A549 (cell line): ENCODE measurements at regions not wholly inside any gene's neighbourhood (a gene's known extent, or its start where the extent isn't known, plus 50 kb on each side); places are given as distances from the start of the nearest gene placed in this dataset.
A peak's percentile ranks its signal among the peaks of the same experiment; 100 is the strongest.

Experiments
- ATAC-seq, 2 experiments: fragments of 200-7000 bp in 1 of 2; fragments of >200 bp in 1 of 2; cut with Nextera tagmentation in 1 of 2; cut with Tn5 transposase in 1 of 2; 3 replicates each; pipeline versions ENCODE4 v1.8.0 to v1.9.1; 2018 to 2020; ENCODE audit warnings: mild to moderate bottlenecking in 1 of 2, moderate library complexity in 1 of 2
- CTCF ChIA-PET: fragments of 300-600 bp; sonication (Branson Sonifier 250); formaldehyde crosslinking; extraction: SDS; loops from one replicate; lab custom pipeline; 2021; ENCODE audit warnings: antibody characterized with exemption, inconsistent platforms; lab: Yijun Ruan, JAX
- POLR2A ChIA-PET: fragments of 350-600 bp; formaldehyde crosslinking; extraction: SDS; loops from one replicate; lab custom pipeline; 2021; ENCODE audit warnings: antibody characterized with exemption, inconsistent platforms; lab: Yijun Ruan, JAX
- DNase-seq, 2 experiments: peaks; one replicate each; pipeline versions ENCODE4 v3.0.0 to v3.0.0-alpha.2; 2011 to 2016; ENCODE audit warnings: low read depth in 1 of 2, low spot score in 1 of 2
- FAIRE-seq: peaks from 2 replicates; lab custom pipeline; 2011; peaks lifted over from hg19 to GRCh38; lab: Jason Lieb, UNC
- H3K27ac ChIP-seq, 2 experiments: fragments of >200 bp; sonication (Bioruptor Twin); formaldehyde crosslinking; 3 replicates each; pipeline ENCODE4 v1.5.1; 2016 to 2017
- H3K4me1 ChIP-seq: fragments of >200 bp; sonication (Bioruptor Twin); formaldehyde crosslinking; 3 replicates; pipeline ENCODE4 v1.6.1; 2016
- H3K4me2 ChIP-seq: fragments of >200 bp; sonication (Bioruptor Twin); formaldehyde crosslinking; 3 replicates; pipeline ENCODE4 v1.6.1; 2016
- H3K4me3 ChIP-seq: fragments of >200 bp; sonication (Bioruptor Twin); formaldehyde crosslinking; 3 replicates; pipeline ENCODE4 v1.5.1; 2016
- H3K9me3 ChIP-seq: fragments of >200 bp; sonication (Bioruptor Twin); formaldehyde crosslinking; 3 replicates; pipeline ENCODE4 v1.6.1; 2016
- ATOH8 ChIP-seq: fragments of 250-450 bp; sonication (Bioruptor Pico); IDR thresholded peaks from 2 replicates; pipeline ENCODE4 v1.5.0; 2020; ENCODE audit warnings: low read depth, mild to moderate bottlenecking, moderate library complexity
- BCL3 ChIP-seq: fragments of >200 bp; sonication (Bioruptor Twin); formaldehyde crosslinking; IDR thresholded peaks from 3 replicates; pipeline ENCODE4 v1.6.1; 2016
- BHLHE40 ChIP-seq: IDR thresholded peaks from 2 replicates; pipeline ENCODE4 v1.6.1; 2012; ENCODE audit warnings: low read depth, low read length, inconsistent platforms
- CTCF ChIP-seq: fragments of >200 bp; sonication (Bioruptor Twin); formaldehyde crosslinking; IDR thresholded peaks from 3 replicates; pipeline ENCODE4 v1.5.1; 2016
- E2F6 ChIP-seq: IDR thresholded peaks from 2 replicates; pipeline ENCODE4 v1.6.1; 2012; ENCODE audit warnings: low read depth, borderline replicate concordance
- FOSB ChIP-seq: fragments of 250-450 bp; sonication (Bioruptor Pico); IDR thresholded peaks from 2 replicates; pipeline ENCODE4 v1.5.0; 2020; ENCODE audit warnings: mild to moderate bottlenecking, moderate library complexity
- HDAC2 ChIP-seq: fragments of 200-600 bp; sonication (generic); IDR thresholded peaks from 2 replicates; pipeline ENCODE4 v1.6.1; 2016
- HEYL ChIP-seq: fragments of 250-450 bp; sonication (Bioruptor Pico); IDR thresholded peaks from 2 replicates; pipeline ENCODE4 v1.8.0; 2021; ENCODE audit warnings: mild to moderate bottlenecking, moderate library complexity
- HOXB13 ChIP-seq: fragments of 250-450 bp; sonication (Bioruptor Pico); IDR thresholded peaks from 2 replicates; pipeline ENCODE4 v1.5.0; 2020; ENCODE audit warnings: low read depth, mild to moderate bottlenecking, moderate library complexity
- JUNB ChIP-seq: fragments of >200 bp; sonication (Bioruptor Twin); formaldehyde crosslinking; IDR thresholded peaks from 2 replicates; pipeline ENCODE4 v1.6.1; 2016
- MAFK ChIP-seq: fragments of 450-650 bp; IDR thresholded peaks from 2 replicates; pipeline ENCODE4 v1.6.1; 2014; ENCODE audit not compliant: partially characterized antibody
- MAZ ChIP-seq: fragments of 150-350 bp; IDR thresholded peaks from 2 replicates; pipeline ENCODE4 v1.6.1; 2014; ENCODE audit warnings: antibody characterized with exemption, low read depth, low read length, borderline replicate concordance
- MYC ChIP-seq: IDR thresholded peaks from 2 replicates; pipeline ENCODE4 v1.6.1; 2012; ENCODE audit warnings: mild to moderate bottlenecking, inconsistent platforms, low read length, improper control_type of control experiment, borderline replicate concordance
- NPAS2 ChIP-seq: fragments of 250-450 bp; sonication (Bioruptor Pico); IDR thresholded peaks from 2 replicates; pipeline ENCODE4 v1.8.0; 2022; ENCODE audit warnings: mild to moderate bottlenecking, moderate library complexity, borderline replicate concordance
- POLR2A ChIP-seq: IDR thresholded peaks from 2 replicates; pipeline ENCODE4 v1.6.1; 2012; ENCODE audit warnings: mild to moderate bottlenecking, low read length
- POLR2AphosphoS2 ChIP-seq: conservative IDR thresholded peaks from 2 replicates; pipeline ENCODE4 v1.6.1; 2012; ENCODE audit warnings: low read length, improper control_type of control experiment, inconsistent platforms
- RAD21 ChIP-seq, 2 experiments: fragments of >200 bp in 1 of 2; sonication (Bioruptor Twin) in 1 of 2; formaldehyde crosslinking in 1 of 2; IDR thresholded peaks in 1 of 2; conservative IDR thresholded peaks in 1 of 2; 2 replicates in 1 of 2; 3 replicates in 1 of 2; pipeline ENCODE4 v1.6.1; 2012 to 2018; ENCODE audit warnings: inconsistent platforms in 1 of 2
- SMC3 ChIP-seq: fragments of >200 bp; sonication (Bioruptor Twin); formaldehyde crosslinking; IDR thresholded peaks from 3 replicates; pipeline ENCODE4 v1.6.1; 2018; ENCODE audit warnings: inconsistent platforms
- ZNF302 ChIP-seq: fragments of 250-450 bp; sonication (Bioruptor Pico); IDR thresholded peaks from 2 replicates; pipeline ENCODE4 v1.9.0; 2021; ENCODE audit warnings: inconsistent platforms, mild to moderate bottlenecking, moderate library complexity
- ZSCAN20 ChIP-seq: fragments of 250-450 bp; sonication (Bioruptor Pico); IDR thresholded peaks from 2 replicates; pipeline ENCODE4 v1.8.0; 2022; ENCODE audit warnings: mild to moderate bottlenecking, moderate library complexity
- WGBS: methylation state at CpG from one replicate; pipeline ENCODE4 v1.1.6; 2017; ENCODE audit errors: missing lambda C conversion rate; 5-methylcytosine and 5-hydroxymethylcytosine counted together

- H3K4me1 ChIP-seq: no peaks in the 10 kb centered on the region
- no peak for TF ChIP-seq ATOH8 (CRISPR knock-in tag)
- no peak for TF ChIP-seq MYC
- no peak for TF ChIP-seq HEYL (CRISPR knock-in tag)
- peak; percentile 35; the same call in 2 of the 3 replicates for TF ChIP-seq SMC3
- peak; percentile 37; the same call in 2 of the 3 replicates for TF ChIP-seq CTCF
- TF ChIP-seq BHLHE40: no peak
- TF ChIP-seq RAD21 (conservative IDR thresholded peaks at IDR 0.05 in 1 of 2, IDR thresholded peaks at IDR 0.05 in 1 of 2): peak; percentile 35 to 58; a peak in 2 of 5 replicates
- FAIRE-seq: no peak
- no peaks in the 10 kb centered on the region for H3K9me3 ChIP-seq
- no peak overlapping the region for H3K4me2 ChIP-seq
- DNase-seq: peak; percentile 13 to 34
- no peak overlapping the region for H3K27ac ChIP-seq
- WGBS: 11% methylated on average over 3 of the region's 3 CpGs
- H3K4me3 ChIP-seq: no peak overlapping the region
- POLR2A ChIA-PET: no interaction called here
- peak in 1 of 2 experiments; percentile 62; a peak in 2 of 6 replicates for ATAC-seq
- CTCF ChIA-PET: interaction anchor here (1.0 to 1.2 kb wide), 3 partner anchors 10 to 349 kb away, joined by 3 to 4 read pairs (median 3); no protein-coding TSS in a partner anchor
Measured at GRCh38 chr5:114101153-114101552, 260.7 kb upstream of the KCNN2 start.

GRCh38 chr5:114113604-114114003 lies 248.3 kb upstream of the KCNN2 start:
- FAIRE-seq (no peak), ATAC-seq (no peak), DNase-seq (no peak)
- ChIA-PET POLR2A (no interaction called here), CTCF (no interaction called here)
- Histone ChIP-seq H3K27ac (no peak overlapping the region), H3K4me2 (no peak overlapping the region), H3K4me1 (no peaks in the 10 kb centered on the region), H3K4me3 (no peak overlapping the region), H3K9me3 (no peaks in the 10 kb centered on the region)
- TF ChIP-seq ZSCAN20 (CRISPR knock-in tag) (no peak), NPAS2 (CRISPR knock-in tag) (no peak), MYC (no peak), POLR2A (no peak), HEYL (CRISPR knock-in tag) (no peak)
- WGBS: 18% methylated on average over 1 of the region's 1 CpG

- DNase-seq (no peak), ATAC-seq (no peak), FAIRE-seq (no peak)
- Histone ChIP-seq H3K4me3 (no peak overlapping the region), H3K4me1 (no peaks in the 10 kb centered on the region), H3K4me2 (no peak overlapping the region), H3K27ac (no peak overlapping the region), H3K9me3 (no peaks in the 10 kb centered on the region)
- WGBS: 11% methylated on average over 4 of the region's 4 CpGs
- TF ChIP-seq POLR2A (no peak), HOXB13 (CRISPR knock-in tag) (no peak), SMC3 (no peak), HDAC2 (no peak), BCL3 (no peak), CTCF (no peak), E2F6 (no peak), ZNF302 (CRISPR knock-in tag) (no peak), MAZ (no peak), POLR2AphosphoS2 (no peak), NPAS2 (CRISPR knock-in tag) (no peak), BHLHE40 (no peak), MYC (no peak), RAD21 (conservative IDR thresholded peaks at IDR 0.05 in 1 of 2, IDR thresholded peaks at IDR 0.05 in 1 of 2) (no peak), FOSB (CRISPR knock-in tag) (no peak), MAFK (no peak), JUNB (no peak)
- POLR2A ChIA-PET: no interaction called here
- CTCF ChIA-PET: no interaction called here
Measured at GRCh38 chr5:114116981-114117380, 244.9 kb upstream of the KCNN2 start.
